Pancreas (tissue), 10 donors: ENCODE measurements at regions not wholly inside any gene's neighbourhood (a gene's known extent, or its start where the extent isn't known, plus 50 kb on each side); places are given as distances from the start of the nearest gene placed in this dataset.
A peak's percentile ranks its signal among the peaks of the same experiment; 100 is the strongest.

Experiments
- ATAC-seq, 4 donors: fragments of 200-7000 bp; cut with Tn5 transposase; one replicate each; pipeline versions ENCODE4 v1.8.0 to v1.9.1; 2020; ENCODE audit warnings: mild to moderate bottlenecking in 4 of 4, moderate library complexity in 4 of 4
- DNase-seq, 6 donors: peaks; one replicate each; pipeline ENCODE4 v3.0.0-alpha.2; 2020
- FAIRE-seq: peaks from 2 replicates; lab custom pipeline; 2012; peaks lifted over from hg19 to GRCh38; lab: Jason Lieb, UNC
- H3K27ac ChIP-seq, 4 donors: fragments of 200-600 bp; sonication (generic); 1 replicate in 3 of 4; 2 replicates in 1 of 4; pipeline versions ENCODE4 v1.5.0 to v1.8.0; 2020
- H3K27me3 ChIP-seq, 4 donors: fragments of 200-600 bp; one replicate each; pipeline ENCODE4 v1.8.0; 2021
- H3K36me3 ChIP-seq, 3 donors: fragments of 200-600 bp; sonication (generic) in 1 of 3; one replicate each; pipeline versions ENCODE4 v1.5.0 to v1.8.0; 2020 to 2021
- H3K4me1 ChIP-seq, 3 donors: fragments of 200-600 bp; one replicate each; pipeline ENCODE4 v1.8.0; 2021
- H3K4me3 ChIP-seq, 4 donors: fragments of 200-600 bp; sonication (generic) in 2 of 4; one replicate each; pipeline versions ENCODE4 v1.5.0 to v1.8.0; 2020 to 2021
- H3K9me3 ChIP-seq, 4 donors: fragments of 200-600 bp; one replicate each; pipeline ENCODE4 v1.8.0; 2021
- WGBS, 2 donors: extraction: QIAGEN DNeasy Blood & Tissue Kit; methylation state at CpG; one replicate each; pipeline ENCODE4 v1.1.7; 2013; 5-methylcytosine and 5-hydroxymethylcytosine counted together
- intact Hi-C, 3 donors: fragments of 100-400 bp; cut with DNase I; formaldehyde crosslinking; loops; one replicate each; pipeline versions ENCODE4 v1.11.1 to v1.14.2; 2022
- TF ChIP-seq, protein P1 (sequence below), 4 donors: fragments of 200-600 bp; sonication (generic) in 3 of 4; IDR thresholded peaks; one replicate each; pipeline versions ENCODE4 v1.5.0 to v1.8.0; 2021; ENCODE audit warnings: antibody characterized with exemption in 4 of 4
- donor health status: healthy with polysubstance abuse.
- donor health status: DM: no; HTN: no; CAD: no; lungs with moderate emphysema.
- donor health status: DM: no; HTN: no; CAD: no.
- donor health status: control.
- donor health status: control.
- donor health status: Bipolar disorder and iron deficiency.
- donor health status: DM: yes; HTN: yes; CAD: no.
- donor health status: DM: no; HTN: no; CAD: no.
- donor health status: DM: no; HTN: no; CAD: no.
- donor health status: DM: yes; HTN: yes; CAD: no.

DNA sequence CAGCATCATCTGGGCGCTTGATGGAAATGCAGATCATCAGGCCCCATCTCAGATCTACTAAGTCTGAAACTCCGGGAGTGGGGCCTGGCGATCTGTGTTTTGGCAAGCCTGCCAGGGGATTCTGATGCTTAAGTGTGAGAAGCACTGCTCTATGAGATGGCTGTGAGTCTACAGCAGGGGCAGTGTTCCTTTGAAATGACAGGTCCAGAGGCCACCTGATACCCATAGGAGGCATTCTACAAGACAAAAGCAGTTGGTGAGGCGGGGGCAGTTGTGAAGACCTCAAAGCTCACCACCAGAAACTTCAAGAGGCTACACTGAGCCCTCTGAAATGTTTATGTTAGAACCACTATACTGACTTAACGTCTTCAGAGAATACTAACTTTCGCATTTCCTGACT is 86.9 kb upstream of the SPATA31D4 start:
- H3K27me3 ChIP-seq, result no peaks in the 10 kb centered on the region
- 80 to 91% methylated on average over 6 of the region's 6 CpGs for WGBS, 2 donors
- no peak overlapping the region for H3K4me3 ChIP-seq
- H3K27ac ChIP-seq, result no peak overlapping the region
- DNase-seq (no peak), ATAC-seq (no peak), FAIRE-seq (no peak)
- no peaks in the 10 kb centered on the region for H3K9me3 ChIP-seq
- H3K36me3 ChIP-seq, result no peaks in the 10 kb centered on the region
- TF ChIP-seq, protein P1, sequence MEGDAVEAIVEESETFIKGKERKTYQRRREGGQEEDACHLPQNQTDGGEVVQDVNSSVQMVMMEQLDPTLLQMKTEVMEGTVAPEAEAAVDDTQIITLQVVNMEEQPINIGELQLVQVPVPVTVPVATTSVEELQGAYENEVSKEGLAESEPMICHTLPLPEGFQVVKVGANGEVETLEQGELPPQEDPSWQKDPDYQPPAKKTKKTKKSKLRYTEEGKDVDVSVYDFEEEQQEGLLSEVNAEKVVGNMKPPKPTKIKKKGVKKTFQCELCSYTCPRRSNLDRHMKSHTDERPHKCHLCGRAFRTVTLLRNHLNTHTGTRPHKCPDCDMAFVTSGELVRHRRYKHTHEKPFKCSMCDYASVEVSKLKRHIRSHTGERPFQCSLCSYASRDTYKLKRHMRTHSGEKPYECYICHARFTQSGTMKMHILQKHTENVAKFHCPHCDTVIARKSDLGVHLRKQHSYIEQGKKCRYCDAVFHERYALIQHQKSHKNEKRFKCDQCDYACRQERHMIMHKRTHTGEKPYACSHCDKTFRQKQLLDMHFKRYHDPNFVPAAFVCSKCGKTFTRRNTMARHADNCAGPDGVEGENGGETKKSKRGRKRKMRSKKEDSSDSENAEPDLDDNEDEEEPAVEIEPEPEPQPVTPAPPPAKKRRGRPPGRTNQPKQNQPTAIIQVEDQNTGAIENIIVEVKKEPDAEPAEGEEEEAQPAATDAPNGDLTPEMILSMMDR (IDR thresholded peaks at IDR 0.05), result no peak
- H3K4me1 ChIP-seq, result no peaks in the 10 kb centered on the region
- intact Hi-C loops, result no loop called here

DNA sequence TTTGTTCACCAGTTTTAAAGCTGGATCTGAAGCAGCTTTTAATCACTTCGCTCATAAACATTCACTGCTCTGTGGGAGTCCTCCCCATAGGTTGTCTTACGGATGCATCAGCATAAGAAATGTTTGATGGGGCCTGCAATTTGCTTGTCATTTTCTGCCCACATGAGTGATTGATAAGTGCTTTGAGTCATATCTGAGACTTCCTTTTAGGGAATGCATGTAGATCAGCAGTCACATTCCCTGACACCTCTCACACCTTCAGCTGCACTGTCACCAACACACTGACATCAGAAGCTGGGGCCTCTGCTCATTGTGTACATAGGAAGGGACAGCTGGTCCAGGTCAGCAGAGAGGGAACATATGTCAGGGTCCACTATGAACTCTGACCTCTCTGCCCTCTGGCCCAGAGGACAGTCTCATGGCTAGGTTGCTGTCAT is 84.1 kb upstream of the SPATA31D4 start:
- 93% methylated on average over 2 of the region's 2 CpGs for WGBS, 2 donors
- no peak overlapping the region for H3K27ac ChIP-seq
- DNase-seq, result no peak
- no peak for FAIRE-seq
- TF ChIP-seq, protein P1 (IDR thresholded peaks at IDR 0.05), result no peak
- H3K9me3 ChIP-seq, result no peaks in the 10 kb centered on the region
- no peaks in the 10 kb centered on the region for H3K4me1 ChIP-seq
- intact Hi-C loops, result no loop called here
- ATAC-seq, result no peak
- H3K27me3 ChIP-seq, result no peaks in the 10 kb centered on the region
- no peak overlapping the region for H3K4me3 ChIP-seq
- H3K36me3 ChIP-seq, result no peaks in the 10 kb centered on the region

DNA sequence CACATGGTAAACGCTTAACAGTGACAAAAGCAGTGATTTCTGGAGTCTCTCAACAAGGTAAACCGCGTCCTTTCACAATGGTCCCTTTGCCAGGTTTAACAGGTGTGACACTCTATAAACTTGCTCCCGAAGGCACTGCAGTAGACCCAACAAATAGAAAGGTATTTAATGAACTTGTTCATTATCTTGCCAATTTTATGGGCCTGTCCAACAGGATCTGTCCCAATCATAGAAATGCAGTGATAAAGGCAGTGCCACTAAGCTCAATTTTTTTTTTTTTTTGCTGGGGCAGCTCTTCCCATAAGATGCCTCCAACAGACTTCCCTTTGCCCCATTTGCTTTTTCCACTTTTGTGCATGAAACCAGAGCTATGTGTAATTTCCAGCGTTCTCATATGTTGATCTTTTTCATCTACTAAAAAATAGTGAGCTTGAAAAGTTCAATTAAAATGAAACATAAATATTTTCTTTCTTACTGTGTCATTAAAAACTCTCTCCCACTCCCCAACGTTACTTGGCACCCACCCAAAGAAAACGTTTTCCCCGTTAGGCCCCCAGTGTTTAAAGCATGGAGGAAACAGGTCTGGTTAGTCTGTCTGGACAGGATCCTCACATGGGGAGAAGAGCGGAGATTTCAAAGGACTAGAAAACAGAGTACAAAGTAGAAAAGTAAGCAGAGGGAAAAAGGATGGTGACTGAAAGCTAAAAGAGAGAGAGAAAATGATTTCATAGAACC is 80.9 kb upstream of the SPATA31D4 start:
- 38 to 42% methylated on average over 9 of the region's 9 CpGs for WGBS, 2 donors
- no peak for FAIRE-seq
- intact Hi-C loops, result no loop called here
- no peaks in the 10 kb centered on the region for H3K4me1 ChIP-seq
- TF ChIP-seq, protein P1 (IDR thresholded peaks at IDR 0.05), result no peak
- no peaks in the 10 kb centered on the region for H3K27me3 ChIP-seq
- no peaks in the 10 kb centered on the region for H3K36me3 ChIP-seq
- ATAC-seq, result no peak
- no peak overlapping the region for H3K27ac ChIP-seq
- no peaks in the 10 kb centered on the region for H3K9me3 ChIP-seq
- H3K4me3 ChIP-seq, result no peak overlapping the region
- no peak for DNase-seq

DNA sequence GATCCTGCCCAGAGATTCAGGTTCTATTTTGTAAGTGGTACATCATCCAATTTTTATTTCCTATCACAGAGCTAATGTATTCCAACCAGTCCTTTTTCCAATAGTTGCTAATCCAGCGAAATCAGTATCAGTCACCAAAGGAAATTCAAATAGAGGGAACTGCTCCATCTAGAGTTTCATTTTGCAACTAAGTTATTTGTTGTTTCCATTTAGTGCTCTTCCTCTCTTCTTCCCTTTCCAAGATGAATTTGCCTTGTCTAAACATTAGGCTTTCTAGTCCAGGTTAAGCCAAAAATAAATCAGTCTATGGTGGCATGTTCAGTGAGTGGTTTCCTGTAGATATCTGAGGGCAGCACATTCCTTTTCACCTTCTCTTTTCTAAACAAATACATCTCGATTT is 79.8 kb upstream of the SPATA31D4 start:
- WGBS, 2 donors, result 11 to 12% methylated on average over 2 of the region's 2 CpGs
- no peak for DNase-seq
- H3K27ac ChIP-seq, result no peak overlapping the region
- no peaks in the 10 kb centered on the region for H3K4me1 ChIP-seq
- no peaks in the 10 kb centered on the region for H3K27me3 ChIP-seq
- no peaks in the 10 kb centered on the region for H3K36me3 ChIP-seq
- FAIRE-seq, result peak; percentile 45
- H3K9me3 ChIP-seq, result no peaks in the 10 kb centered on the region
- intact Hi-C loops, result no loop called here
- TF ChIP-seq, protein P1 (IDR thresholded peaks at IDR 0.05), result peak in 2 of 4 donors; percentile 12 to 28
- ATAC-seq, result peak in 3 of 4 donors; percentile 56 to 69 (median 60)
- no peak overlapping the region for H3K4me3 ChIP-seq

DNA sequence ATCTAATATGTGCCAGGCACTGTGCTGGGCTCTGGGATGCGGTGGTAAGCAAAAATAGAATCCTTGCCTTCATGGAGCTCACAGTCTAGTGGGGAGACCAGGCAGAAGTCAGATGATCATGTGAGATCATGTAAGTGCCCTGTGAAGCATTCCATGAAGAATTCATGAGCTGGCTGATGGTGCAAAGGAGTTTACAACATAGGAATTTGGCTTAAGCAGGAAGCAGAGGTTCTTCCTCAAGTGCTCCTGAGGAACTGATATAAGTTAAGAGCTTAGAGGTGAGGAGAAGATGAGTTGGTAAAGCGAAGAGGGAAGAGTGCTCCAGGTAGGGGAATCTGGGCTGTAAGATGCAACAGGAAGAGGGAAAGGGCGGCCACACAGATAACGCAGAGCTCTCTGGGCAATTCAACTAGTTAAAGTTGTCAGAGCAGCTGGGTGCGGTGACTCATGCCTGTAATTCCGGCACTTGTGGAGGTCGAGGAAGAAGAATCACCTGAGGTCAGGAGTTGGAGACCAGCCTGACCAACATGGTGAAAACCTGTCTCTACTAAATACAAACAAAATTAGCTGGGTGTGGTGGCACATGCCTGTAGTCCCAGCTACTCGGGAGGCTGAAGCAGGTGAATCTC is 78.5 kb upstream of the SPATA31D4 start:
- TF ChIP-seq, protein P1 (IDR thresholded peaks at IDR 0.05), result no peak
- no peak for FAIRE-seq
- no peak for DNase-seq
- Histone ChIP-seq H3K27ac (no peak overlapping the region), H3K27me3 (no peaks in the 10 kb centered on the region), H3K36me3 (no peaks in the 10 kb centered on the region), H3K4me1 (no peaks in the 10 kb centered on the region), H3K4me3 (no peak overlapping the region), H3K9me3 (no peaks in the 10 kb centered on the region)
- intact Hi-C loops, result no loop called here
- WGBS, 2 donors, result 67 to 81% methylated on average over 8 of the region's 8 CpGs
- no peak for ATAC-seq
